GM12878 (cell line): ENCODE measurements at regions not wholly inside any gene's neighbourhood (a gene's known extent, or its start where the extent isn't known, plus 50 kb on each side); places are given as distances from the start of the nearest gene placed in this dataset.

Experiments used
- CHD2 ChIP-seq: IDR thresholded peaks from 2 replicates; pipeline ENCODE4 v1.6.1; 2011; ENCODE audit warnings: low read depth, low read length, improper control_type of control experiment, borderline replicate concordance
- HDAC2 ChIP-seq: fragments of 200-600 bp; sonication (generic); IDR thresholded peaks from 2 replicates; pipeline ENCODE4 v1.6.1; 2017
- POLR2A ChIP-seq: IDR thresholded peaks from 2 replicates; pipeline ENCODE4 v1.6.1; 2011; ENCODE audit warnings: low read depth, mild to moderate bottlenecking, low read length
- RAD51 ChIP-seq: fragments of 450-650 bp; IDR thresholded peaks from 2 replicates; pipeline ENCODE4 v1.6.1; 2016; ENCODE audit warnings: moderate library complexity, mild to moderate bottlenecking, inconsistent platforms
- RELA ChIP-seq: fragments of 450-650 bp; IDR thresholded peaks from 2 replicates; pipeline ENCODE4 v1.8.0; 2014; ENCODE audit warnings: borderline replicate concordance; ENCODE audit not compliant: partially characterized antibody
- SIN3A ChIP-seq: IDR thresholded peaks from 2 replicates; pipeline ENCODE4 v1.6.1; 2012; ENCODE audit warnings: low read depth, low read length, improper control_type of control experiment
- SP1 ChIP-seq: IDR thresholded peaks from one replicate; pipeline ENCODE4 v1.6.1; 2011; ENCODE audit warnings: low read depth, low read length
- ZBTB33 ChIP-seq: fragments of 450-650 bp; IDR thresholded peaks from 2 replicates; pipeline ENCODE4 v1.6.1; 2017; ENCODE audit warnings: mild to moderate bottlenecking
- ZNF217 ChIP-seq: fragments of 450-650 bp; IDR thresholded peaks from 2 replicates; pipeline ENCODE4 v1.6.1; 2017; ENCODE audit warnings: antibody characterized with exemption, mild to moderate bottlenecking
- ZNF592 ChIP-seq: fragments of 450-650 bp; IDR thresholded peaks from 2 replicates; pipeline ENCODE4 v1.6.1; 2017; ENCODE audit warnings: mild to moderate bottlenecking, moderate library complexity
- TF ChIP-seq, protein P1 (sequence below), 3 experiments: IDR thresholded peaks in 2 of 3; conservative IDR thresholded peaks in 1 of 3; 2 replicates each; pipeline ENCODE4 v1.5.1; 2011; ENCODE audit warnings: low read depth in 3 of 3, low read length in 3 of 3, mild to moderate bottlenecking in 3 of 3, control low read depth in 2 of 3, moderate library complexity in 2 of 3, inconsistent platforms in 1 of 3, mixed read lengths in 1 of 3; ENCODE audit not compliant: control insufficient read depth in 2 of 3, insufficient read depth in 1 of 3; ENCODE audit errors: extremely low read depth in 1 of 3
- TF ChIP-seq, protein P2 (sequence below): IDR thresholded peaks from 2 replicates; pipeline ENCODE4 v1.6.1; 2011; ENCODE audit warnings: low read depth, mild to moderate bottlenecking, low read length, moderate library complexity, borderline replicate concordance; ENCODE audit errors: extremely low read depth
- TF ChIP-seq, protein P3 (sequence below): IDR thresholded peaks from 2 replicates; pipeline ENCODE4 v1.6.1; 2012; ENCODE audit warnings: low read length, inconsistent platforms

- no peak for TF ChIP-seq POLR2A
- TF ChIP-seq, protein P1, sequence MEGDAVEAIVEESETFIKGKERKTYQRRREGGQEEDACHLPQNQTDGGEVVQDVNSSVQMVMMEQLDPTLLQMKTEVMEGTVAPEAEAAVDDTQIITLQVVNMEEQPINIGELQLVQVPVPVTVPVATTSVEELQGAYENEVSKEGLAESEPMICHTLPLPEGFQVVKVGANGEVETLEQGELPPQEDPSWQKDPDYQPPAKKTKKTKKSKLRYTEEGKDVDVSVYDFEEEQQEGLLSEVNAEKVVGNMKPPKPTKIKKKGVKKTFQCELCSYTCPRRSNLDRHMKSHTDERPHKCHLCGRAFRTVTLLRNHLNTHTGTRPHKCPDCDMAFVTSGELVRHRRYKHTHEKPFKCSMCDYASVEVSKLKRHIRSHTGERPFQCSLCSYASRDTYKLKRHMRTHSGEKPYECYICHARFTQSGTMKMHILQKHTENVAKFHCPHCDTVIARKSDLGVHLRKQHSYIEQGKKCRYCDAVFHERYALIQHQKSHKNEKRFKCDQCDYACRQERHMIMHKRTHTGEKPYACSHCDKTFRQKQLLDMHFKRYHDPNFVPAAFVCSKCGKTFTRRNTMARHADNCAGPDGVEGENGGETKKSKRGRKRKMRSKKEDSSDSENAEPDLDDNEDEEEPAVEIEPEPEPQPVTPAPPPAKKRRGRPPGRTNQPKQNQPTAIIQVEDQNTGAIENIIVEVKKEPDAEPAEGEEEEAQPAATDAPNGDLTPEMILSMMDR (IDR thresholded peaks at IDR 0.05 in 2 of 3, conservative IDR thresholded peaks at IDR 0.05 in 1 of 3; ENCODE audit: control insufficient read depth in 2 of 3, extremely low read depth in 1 of 3, insufficient read depth in 1 of 3, low read depth in 3 of 3, low read length in 3 of 3), result no peak
- TF ChIP-seq ZNF217, result no peak
- TF ChIP-seq RAD51, result no peak
- TF ChIP-seq, protein P2, sequence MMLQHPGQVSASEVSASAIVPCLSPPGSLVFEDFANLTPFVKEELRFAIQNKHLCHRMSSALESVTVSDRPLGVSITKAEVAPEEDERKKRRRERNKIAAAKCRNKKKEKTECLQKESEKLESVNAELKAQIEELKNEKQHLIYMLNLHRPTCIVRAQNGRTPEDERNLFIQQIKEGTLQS, result no peak
- TF ChIP-seq HDAC2, result no peak
- no peak for TF ChIP-seq RELA
- TF ChIP-seq SP1, result no peak
- no peak for TF ChIP-seq ZNF592
- TF ChIP-seq CHD2, result no peak
- no peak for TF ChIP-seq ZBTB33
- TF ChIP-seq, protein P3, sequence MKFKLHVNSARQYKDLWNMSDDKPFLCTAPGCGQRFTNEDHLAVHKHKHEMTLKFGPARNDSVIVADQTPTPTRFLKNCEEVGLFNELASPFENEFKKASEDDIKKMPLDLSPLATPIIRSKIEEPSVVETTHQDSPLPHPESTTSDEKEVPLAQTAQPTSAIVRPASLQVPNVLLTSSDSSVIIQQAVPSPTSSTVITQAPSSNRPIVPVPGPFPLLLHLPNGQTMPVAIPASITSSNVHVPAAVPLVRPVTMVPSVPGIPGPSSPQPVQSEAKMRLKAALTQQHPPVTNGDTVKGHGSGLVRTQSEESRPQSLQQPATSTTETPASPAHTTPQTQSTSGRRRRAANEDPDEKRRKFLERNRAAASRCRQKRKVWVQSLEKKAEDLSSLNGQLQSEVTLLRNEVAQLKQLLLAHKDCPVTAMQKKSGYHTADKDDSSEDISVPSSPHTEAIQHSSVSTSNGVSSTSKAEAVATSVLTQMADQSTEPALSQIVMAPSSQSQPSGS, result no peak
- no peak for TF ChIP-seq SIN3A
Measured at GRCh38 chr2:198973785-198974184, 484.0 kb downstream of the SATB2 start.
